PC-9 (cell line): ENCODE measurements at regions not wholly inside any gene's neighbourhood (a gene's known extent, or its start where the extent isn't known, plus 50 kb on each side); places are given as distances from the start of the nearest gene placed in this dataset.

Experiments used
- BruUV-seq: library from RNA; stranded (reverse); fragments of 400-500 nt; replicated peaks from 2 replicates; lab custom pipeline; 2021; lab: Mats Ljungman, UMichigan
- CTCF ChIA-PET: fragments of 300-600 bp; sonication (Branson Sonifier 250); formaldehyde crosslinking; loops from one replicate; lab custom pipeline; 2022; ENCODE audit warnings: antibody characterized with exemption; lab: Charles Lee
- POLR2A ChIA-PET: fragments of 300-600 bp; sonication (Branson Sonifier 250); formaldehyde crosslinking; loops from one replicate; lab custom pipeline; 2022; ENCODE audit warnings: antibody characterized with exemption; ENCODE audit not compliant: unreplicated experiment; lab: Charles Lee
- DNase-seq, 2 experiments: peaks; one replicate each; pipeline versions ENCODE4 v3.0.0 to v3.0.0-alpha.2; 2015 to 2022; ENCODE audit warnings: mixed read lengths in 1 of 2
- H2AFZ ChIP-seq: fragments of 200-600 bp; sonication (generic); 2 replicates; pipeline ENCODE4 v1.8.1; 2017; ENCODE audit warnings: antibody characterized with exemption
- H3F3A ChIP-seq: fragments of 200-600 bp; sonication (generic); 2 replicates; pipeline ENCODE4 v1.8.1; 2017; ENCODE audit warnings: antibody characterized with exemption, mild to moderate bottlenecking, low read depth; ENCODE audit not compliant: insufficient read depth
- H3K27ac ChIP-seq: fragments of 200-600 bp; sonication (generic); 2 replicates; pipeline ENCODE4 v1.6.1; 2016; ENCODE audit warnings: mixed run types
- H3K27me3 ChIP-seq: fragments of 200-600 bp; sonication (generic); 2 replicates; pipeline ENCODE4 v1.6.1; 2016; ENCODE audit warnings: low read depth, mixed run types; ENCODE audit not compliant: insufficient read depth
- H3K36me3 ChIP-seq: fragments of 200-600 bp; sonication (generic); 2 replicates; pipeline ENCODE4 v1.6.1; 2016; ENCODE audit warnings: low read depth, mixed run types
- H3K4me1 ChIP-seq: fragments of 200-600 bp; sonication (generic); replicated peaks from 2 replicates; pipeline ENCODE4 v1.6.1; 2016; ENCODE audit warnings: mixed run types; ENCODE audit not compliant: insufficient read depth
- H3K4me2 ChIP-seq: fragments of 200-600 bp; sonication (generic); 2 replicates; pipeline ENCODE4 v1.6.1; 2017; ENCODE audit warnings: mixed run types
- H3K4me3 ChIP-seq: fragments of 200-600 bp; sonication (generic); 2 replicates; pipeline ENCODE4 v1.6.1; 2016; ENCODE audit warnings: mixed run types
- H3K79me2 ChIP-seq: fragments of 200-600 bp; sonication (generic); 2 replicates; pipeline ENCODE4 v1.6.1; 2017; ENCODE audit warnings: low read depth, mixed run types
- H3K9me2 ChIP-seq: fragments of 200-600 bp; sonication (generic); 2 replicates; pipeline ENCODE4 v1.8.1; 2017; ENCODE audit warnings: mild to moderate bottlenecking; ENCODE audit not compliant: insufficient read depth
- H3K9me3 ChIP-seq: fragments of 200-600 bp; sonication (generic); 2 replicates; pipeline ENCODE4 v1.8.1; 2016; ENCODE audit warnings: low read depth; ENCODE audit not compliant: insufficient read depth
- H4K20me1 ChIP-seq: fragments of 200-600 bp; sonication (generic); 2 replicates; pipeline ENCODE4 v1.8.1; 2017; ENCODE audit not compliant: insufficient read depth
- CTCF ChIP-seq: fragments of 200-600 bp; sonication (generic); conservative IDR thresholded peaks from 2 replicates; pipeline ENCODE4 v1.6.1; 2017; ENCODE audit warnings: mixed run types, antibody characterized with exemption, mild to moderate bottlenecking, moderate library complexity
- EZH2 ChIP-seq: fragments of 200-600 bp; sonication (generic); IDR thresholded peaks from 2 replicates; pipeline ENCODE4 v1.8.0; 2017; ENCODE audit warnings: antibody characterized with exemption, low read depth
- intact Hi-C: fragments of 100-400 bp; cut with micrococcal nuclease; formaldehyde crosslinking; loops from one replicate; pipeline ENCODE4 v1.10.0; 2022; ENCODE audit not compliant: unreplicated experiment

- CTCF ChIA-PET, result no interaction called here
- BruUV-seq, result no TSS peak
- H4K20me1 ChIP-seq, result no peaks in the 10 kb centered on the region
- POLR2A ChIA-PET, result interaction anchor here (0.5 kb wide), 1 partner anchor 697 kb away, joined by 5 read pairs; no protein-coding TSS in a partner anchor
- H3K4me1 ChIP-seq, result no peaks in the 10 kb centered on the region
- no peak overlapping the region for H3K4me3 ChIP-seq
- no peaks in the 10 kb centered on the region for H3K36me3 ChIP-seq
- no peaks in the 10 kb centered on the region for H3F3A ChIP-seq
- H3K9me3 ChIP-seq, result no peaks in the 10 kb centered on the region
- no peaks in the 10 kb centered on the region for H3K27me3 ChIP-seq
- H2AFZ ChIP-seq, result no peak overlapping the region
- no peak overlapping the region for H3K27ac ChIP-seq
- intact Hi-C loops, result no loop called here
- H3K4me2 ChIP-seq, result no peak overlapping the region
- no peaks in the 10 kb centered on the region for H3K79me2 ChIP-seq
- no peaks in the 10 kb centered on the region for H3K9me2 ChIP-seq
- TF ChIP-seq EZH2 (no peak), CTCF (no peak)
- no peak for DNase-seq
Measured at GRCh38 chr13:74464670-74465069, 330.5 kb upstream of the KLF12 start.

GRCh38 chr13:74461011-74461410 is 326.8 kb upstream of the KLF12 start:
- Histone ChIP-seq H3K27ac (no peak overlapping the region), H4K20me1 (no peaks in the 10 kb centered on the region), H3K9me2 (no peaks in the 10 kb centered on the region), H3K4me2 (no peak overlapping the region), H2AFZ (no peak overlapping the region; the same call in 1 of the 2 replicates), H3K9me3 (no peaks in the 10 kb centered on the region), H3K27me3 (no peaks in the 10 kb centered on the region), H3K4me1 (no peaks in the 10 kb centered on the region), H3K79me2 (no peaks in the 10 kb centered on the region), H3K36me3 (no peaks in the 10 kb centered on the region), H3K4me3 (no peak overlapping the region), H3F3A (no peaks in the 10 kb centered on the region)
- ChIA-PET CTCF (no interaction called here), POLR2A (no interaction called here)
- intact Hi-C loops, result no loop called here
- no peak for DNase-seq
- BruUV-seq, result no TSS peak
- TF ChIP-seq CTCF (no peak), EZH2 (no peak)

GRCh38 chr13:74452881-74453280 is 318.7 kb upstream of the KLF12 start:
- Histone ChIP-seq H2AFZ (no peak overlapping the region), H3K27me3 (no peaks in the 10 kb centered on the region), H3K4me1 (no peaks in the 10 kb centered on the region), H3K4me3 (no peak overlapping the region), H3F3A (no peaks in the 10 kb centered on the region), H3K79me2 (no peaks in the 10 kb centered on the region), H3K36me3 (no peaks in the 10 kb centered on the region), H3K9me2 (no peaks in the 10 kb centered on the region), H4K20me1 (no peaks in the 10 kb centered on the region), H3K27ac (no peak overlapping the region), H3K4me2 (no peak overlapping the region), H3K9me3 (no peaks in the 10 kb centered on the region)
- ChIA-PET CTCF (no interaction called here), POLR2A (no interaction called here)
- intact Hi-C loops, result no loop called here
- TF ChIP-seq EZH2 (no peak), CTCF (no peak)
- no peak for DNase-seq
- no TSS peak for BruUV-seq
